PFSK-1 (cell line): ENCODE measurements at regions not wholly inside any gene's neighbourhood (a gene's known extent, or its start where the extent isn't known, plus 50 kb on each side); places are given as distances from the start of the nearest gene placed in this dataset.

ENCODE experiments used
- POLR2AphosphoS5 ChIP-seq: IDR thresholded peaks from 2 replicates; pipeline ENCODE4 v1.6.1; 2012; ENCODE audit warnings: low read depth, mild to moderate bottlenecking, control low read depth, low read length, moderate library complexity
- SIN3A ChIP-seq: IDR thresholded peaks from 2 replicates; pipeline ENCODE4 v1.6.1; 2012; ENCODE audit warnings: mild to moderate bottlenecking, low read length, moderate library complexity, borderline replicate concordance; ENCODE audit not compliant: insufficient read depth
- TAF1 ChIP-seq: IDR thresholded peaks from 2 replicates; pipeline ENCODE4 v1.6.1; 2012; ENCODE audit warnings: low read length, control low read depth, borderline replicate concordance; ENCODE audit not compliant: insufficient read depth
- TF ChIP-seq, protein P1 (sequence below), 2 experiments: IDR thresholded peaks; 2 replicates each; pipeline versions ENCODE4 v1.6.1 to v1.8.0; 2011 to 2012; ENCODE audit warnings: low read depth in 2 of 2, low read length in 2 of 2, control low read depth in 1 of 2, inconsistent platforms in 1 of 2, mild to moderate bottlenecking in 1 of 2, moderate library complexity in 1 of 2; ENCODE audit not compliant: insufficient read depth in 1 of 2

DNA sequence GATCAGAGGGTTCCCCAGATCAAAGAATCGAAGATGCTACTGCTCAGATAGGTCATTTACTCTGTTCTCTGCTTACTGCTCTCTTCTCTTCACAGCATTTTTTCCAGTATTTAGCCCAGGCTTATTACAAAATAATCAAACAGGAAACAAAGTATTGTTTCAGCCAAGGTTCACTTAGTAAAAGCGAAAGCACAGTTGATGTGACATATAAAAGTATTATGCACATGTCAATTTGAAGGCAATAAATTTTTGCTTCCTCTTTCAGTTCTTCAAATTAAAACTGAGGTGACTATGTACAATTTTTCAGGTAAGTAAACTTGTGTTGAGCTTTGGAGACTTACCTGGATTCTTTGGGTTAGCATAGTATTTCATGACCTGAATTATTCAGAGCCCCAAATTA, 262.8 kb upstream of the CHST9 start:
- TF ChIP-seq POLR2AphosphoS5 (no peak), SIN3A (no peak), TAF1 (no peak)
- TF ChIP-seq, protein P1, sequence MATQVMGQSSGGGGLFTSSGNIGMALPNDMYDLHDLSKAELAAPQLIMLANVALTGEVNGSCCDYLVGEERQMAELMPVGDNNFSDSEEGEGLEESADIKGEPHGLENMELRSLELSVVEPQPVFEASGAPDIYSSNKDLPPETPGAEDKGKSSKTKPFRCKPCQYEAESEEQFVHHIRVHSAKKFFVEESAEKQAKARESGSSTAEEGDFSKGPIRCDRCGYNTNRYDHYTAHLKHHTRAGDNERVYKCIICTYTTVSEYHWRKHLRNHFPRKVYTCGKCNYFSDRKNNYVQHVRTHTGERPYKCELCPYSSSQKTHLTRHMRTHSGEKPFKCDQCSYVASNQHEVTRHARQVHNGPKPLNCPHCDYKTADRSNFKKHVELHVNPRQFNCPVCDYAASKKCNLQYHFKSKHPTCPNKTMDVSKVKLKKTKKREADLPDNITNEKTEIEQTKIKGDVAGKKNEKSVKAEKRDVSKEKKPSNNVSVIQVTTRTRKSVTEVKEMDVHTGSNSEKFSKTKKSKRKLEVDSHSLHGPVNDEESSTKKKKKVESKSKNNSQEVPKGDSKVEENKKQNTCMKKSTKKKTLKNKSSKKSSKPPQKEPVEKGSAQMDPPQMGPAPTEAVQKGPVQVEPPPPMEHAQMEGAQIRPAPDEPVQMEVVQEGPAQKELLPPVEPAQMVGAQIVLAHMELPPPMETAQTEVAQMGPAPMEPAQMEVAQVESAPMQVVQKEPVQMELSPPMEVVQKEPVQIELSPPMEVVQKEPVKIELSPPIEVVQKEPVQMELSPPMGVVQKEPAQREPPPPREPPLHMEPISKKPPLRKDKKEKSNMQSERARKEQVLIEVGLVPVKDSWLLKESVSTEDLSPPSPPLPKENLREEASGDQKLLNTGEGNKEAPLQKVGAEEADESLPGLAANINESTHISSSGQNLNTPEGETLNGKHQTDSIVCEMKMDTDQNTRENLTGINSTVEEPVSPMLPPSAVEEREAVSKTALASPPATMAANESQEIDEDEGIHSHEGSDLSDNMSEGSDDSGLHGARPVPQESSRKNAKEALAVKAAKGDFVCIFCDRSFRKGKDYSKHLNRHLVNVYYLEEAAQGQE (IDR thresholded peaks at IDR 0.05; ENCODE audit: insufficient read depth in 1 of 2, low read depth in 2 of 2, low read length in 2 of 2) = no peak
